ENCODE measurements at regions not wholly inside any gene's neighbourhood (a gene's known extent, or its start where the extent isn't known, plus 50 kb on each side); places are given as distances from the start of the nearest gene placed in this dataset.

DNA sequence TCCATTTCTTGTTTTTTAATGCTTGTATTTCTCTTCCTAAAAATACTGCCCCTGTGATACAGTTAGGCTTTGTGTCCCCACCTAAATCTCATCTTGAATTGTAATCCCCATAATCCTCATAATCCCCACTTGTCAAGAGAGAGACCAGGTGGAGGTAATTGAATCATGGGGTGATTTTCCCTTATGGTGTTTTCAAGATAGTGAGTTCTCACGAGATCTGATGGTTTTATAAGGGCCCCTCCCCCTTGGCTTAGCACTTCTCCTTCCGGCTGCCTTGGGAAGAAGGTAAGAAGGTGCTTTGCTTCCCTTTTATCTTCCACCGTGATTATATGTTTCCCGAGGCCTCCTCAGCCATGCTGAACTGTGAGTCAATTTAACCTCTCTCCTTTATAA is 227.4 kb downstream of the MAN2A1 start:
- no peak for DNase-seq

DNA sequence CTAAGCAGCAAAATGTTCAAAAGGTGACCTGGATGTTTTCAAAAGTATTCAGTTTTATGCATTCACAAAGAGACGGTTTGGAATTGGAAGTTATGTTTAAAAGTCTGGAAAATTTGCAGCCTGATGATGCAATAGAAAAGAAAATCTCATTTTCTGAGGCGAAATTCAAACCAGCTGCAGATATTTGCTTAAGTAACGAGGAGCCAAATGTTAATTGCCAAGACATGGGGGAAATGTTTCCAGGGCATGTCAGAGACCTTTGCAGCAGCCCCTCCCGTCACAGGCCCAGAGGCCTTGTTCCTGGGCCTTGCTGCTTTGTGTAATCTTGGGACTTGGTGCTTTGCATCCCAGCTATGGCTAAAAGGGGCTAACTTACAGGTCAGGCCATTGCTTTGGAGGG is 228.2 kb downstream of the MAN2A1 start:
- DNase-seq: no peak

DNA sequence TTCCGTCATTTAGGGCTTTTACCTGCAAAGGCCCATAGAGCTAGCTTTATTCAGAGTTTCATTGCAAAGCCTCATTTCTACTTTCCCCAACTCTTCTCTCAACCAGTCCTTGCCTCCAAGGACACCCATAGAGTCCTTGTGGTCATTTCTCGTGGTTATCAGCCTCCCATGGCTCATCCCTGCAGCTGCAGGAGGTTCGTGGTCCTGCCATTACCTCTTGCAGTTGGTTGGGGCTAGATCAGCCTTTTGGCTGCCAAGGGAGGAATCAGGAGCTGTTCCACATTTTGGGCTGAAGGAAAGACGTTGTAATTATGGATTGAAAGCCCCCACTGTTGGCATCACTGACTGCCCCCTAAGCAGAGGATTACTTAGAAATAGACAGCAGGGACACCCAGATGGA is 231.0 kb downstream of the MAN2A1 start:
- no peak for DNase-seq

DNA sequence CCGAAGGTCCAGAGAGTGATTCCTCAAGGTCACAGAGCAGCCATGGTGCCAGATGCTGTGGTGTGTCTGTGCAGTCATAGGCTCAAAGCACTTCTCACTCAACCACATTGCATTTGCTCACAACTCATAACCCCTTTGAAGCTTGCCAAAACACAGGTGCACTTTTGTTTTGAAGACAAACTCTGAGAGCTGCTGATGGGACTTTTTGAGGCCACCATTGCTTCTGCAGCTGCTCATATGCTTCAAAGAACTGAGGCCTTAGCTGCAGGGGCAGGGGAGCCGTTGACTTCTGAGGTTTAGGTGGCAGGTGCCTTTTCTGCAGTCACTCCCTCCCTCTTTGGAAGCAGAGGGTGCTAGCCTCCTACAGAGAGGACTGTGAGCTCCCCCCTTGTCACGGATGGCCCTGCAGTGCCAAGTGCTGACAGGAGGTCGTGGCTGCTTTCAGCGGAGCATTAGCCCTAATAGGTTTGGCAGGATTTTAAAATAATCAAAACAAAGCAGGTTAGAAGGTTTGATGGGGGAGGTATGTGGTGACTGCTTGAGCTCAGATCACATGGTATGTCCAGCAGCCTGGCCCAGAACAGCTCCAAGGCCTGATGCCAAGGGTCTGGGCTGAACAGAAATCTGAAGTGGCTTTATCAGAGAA is 232.1 kb downstream of the MAN2A1 start:
- DNase-seq: no peak

DNA sequence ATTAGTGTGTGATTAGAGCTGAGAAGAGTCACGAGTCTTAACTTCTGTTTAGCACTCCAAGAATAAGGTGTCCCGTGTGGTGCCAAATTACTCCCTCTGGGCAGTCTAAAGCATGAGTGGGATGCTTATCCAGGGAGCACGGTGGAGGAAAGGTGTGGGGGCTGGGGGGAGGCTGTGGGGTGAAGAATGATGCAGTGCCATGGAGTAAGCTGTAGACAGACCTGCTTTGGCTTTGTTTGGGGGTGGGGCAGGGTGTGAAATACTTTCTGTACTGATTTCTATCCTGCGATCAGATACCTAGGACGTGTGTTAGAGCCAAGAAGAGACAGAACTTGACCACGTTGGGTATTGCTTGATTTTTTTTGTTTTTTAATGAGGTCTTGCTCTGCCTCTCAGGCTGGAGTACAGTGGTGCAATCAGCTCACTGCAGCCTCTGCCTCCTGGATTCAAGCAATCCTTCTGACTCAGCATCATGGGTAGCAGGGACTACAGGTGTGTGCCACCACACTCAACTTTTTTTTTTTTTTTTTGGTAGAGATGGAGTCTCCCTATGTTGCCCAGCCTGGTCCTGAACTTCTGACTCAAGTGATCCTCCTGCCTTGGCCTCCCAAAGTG is 232.8 kb downstream of the MAN2A1 start:
- no peak for DNase-seq

DNA sequence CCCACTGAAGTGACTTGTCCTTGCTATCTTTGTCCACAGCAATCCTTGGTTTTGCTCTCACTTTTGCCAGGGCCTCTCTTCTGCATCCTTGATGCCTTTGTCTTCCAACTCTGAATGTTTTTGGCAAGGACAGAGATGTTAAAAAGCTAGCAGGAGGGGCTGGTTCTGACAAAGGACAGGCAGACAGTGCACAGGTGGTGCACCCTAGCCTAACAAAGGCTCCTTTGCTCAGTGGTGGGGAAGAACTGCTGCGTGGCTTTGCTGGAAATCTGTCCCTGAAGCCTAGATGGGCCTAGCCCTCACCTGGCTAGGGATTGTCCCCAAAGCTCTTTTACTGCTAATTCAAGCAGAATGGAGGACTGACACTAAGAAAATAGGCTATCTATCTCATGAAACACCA is 233.5 kb downstream of the MAN2A1 start:
- no peak for DNase-seq

DNA sequence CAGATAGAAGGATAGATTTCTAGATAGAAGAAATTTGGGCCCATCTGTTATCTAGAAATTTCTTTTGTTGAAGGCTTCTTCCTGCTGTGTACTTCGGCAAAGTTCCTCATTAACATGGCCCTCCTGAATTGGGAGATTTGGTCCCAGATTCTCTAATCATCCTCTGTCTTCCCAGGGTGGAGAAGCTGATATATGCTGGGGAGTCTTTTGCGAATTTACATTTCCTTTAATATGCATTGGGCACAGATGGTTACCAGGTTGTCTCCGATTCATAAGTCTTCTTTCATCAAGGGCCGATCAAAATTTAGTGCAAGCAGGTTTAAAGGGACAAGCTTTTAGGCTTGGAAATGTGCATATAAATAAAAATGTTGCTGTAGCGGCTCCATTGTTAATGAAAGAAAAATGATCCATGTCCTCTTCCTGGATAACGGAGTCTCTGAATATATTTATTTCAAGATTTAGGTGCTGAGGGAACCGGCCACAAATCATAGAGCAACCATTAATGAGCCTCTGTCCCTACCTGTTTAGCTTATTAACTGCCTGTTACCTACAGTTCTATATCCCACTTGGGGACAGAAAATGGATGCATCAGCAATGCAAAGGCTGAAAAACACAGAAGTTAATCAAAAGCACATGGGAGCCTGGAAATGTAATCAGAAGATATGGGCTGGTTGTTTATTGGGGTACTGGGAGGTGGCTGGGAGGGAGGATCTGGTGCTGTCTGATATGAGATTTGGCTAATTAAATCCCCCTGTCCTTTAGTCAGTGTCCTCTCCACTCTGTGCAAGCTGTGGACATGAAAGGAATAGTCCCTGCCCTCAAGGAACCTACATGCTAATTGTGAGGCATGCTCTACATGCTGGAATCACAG is 234.7 kb downstream of the MAN2A1 start:
- DNase-seq: no peak

DNA sequence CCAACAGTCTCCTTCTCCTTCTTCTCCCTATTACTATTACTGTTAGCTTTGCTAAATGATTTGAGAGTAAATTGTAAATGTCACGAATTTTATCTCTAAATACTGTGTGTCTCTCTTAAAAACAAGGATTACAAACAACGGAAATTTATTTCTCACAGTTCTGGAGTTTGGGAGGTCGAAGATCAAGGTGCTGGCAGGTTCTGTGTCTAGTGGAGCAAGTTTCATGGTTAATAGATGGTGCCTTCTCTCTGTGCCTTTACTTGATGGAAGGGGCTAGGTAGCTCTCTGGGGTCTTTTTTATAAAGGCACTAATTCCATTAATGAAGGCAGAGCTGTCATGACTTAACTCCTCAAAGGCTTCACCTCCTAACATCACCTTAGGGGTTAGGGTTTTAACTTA is 237.9 kb downstream of the MAN2A1 start:
- no peak for DNase-seq

DNA sequence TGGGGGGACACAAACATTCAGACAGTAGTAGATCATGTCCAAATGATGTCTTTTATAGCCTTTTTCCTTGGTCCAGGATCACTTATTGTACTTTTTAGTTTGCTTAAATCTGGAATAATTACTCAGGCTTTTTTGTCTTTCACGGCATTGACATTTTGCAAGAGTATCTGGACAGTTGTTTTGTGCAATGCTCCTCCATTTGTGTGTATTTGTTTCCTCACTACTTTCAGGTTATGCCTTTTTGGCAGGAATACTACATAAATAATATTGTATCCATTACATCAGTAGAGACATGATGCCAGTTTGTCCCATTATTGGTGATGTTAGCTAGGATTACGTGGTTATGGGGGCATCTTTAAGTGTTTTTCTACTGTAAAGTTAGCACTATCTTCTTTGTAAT is 238.3 kb downstream of the MAN2A1 start:
- no peak for DNase-seq

DNA sequence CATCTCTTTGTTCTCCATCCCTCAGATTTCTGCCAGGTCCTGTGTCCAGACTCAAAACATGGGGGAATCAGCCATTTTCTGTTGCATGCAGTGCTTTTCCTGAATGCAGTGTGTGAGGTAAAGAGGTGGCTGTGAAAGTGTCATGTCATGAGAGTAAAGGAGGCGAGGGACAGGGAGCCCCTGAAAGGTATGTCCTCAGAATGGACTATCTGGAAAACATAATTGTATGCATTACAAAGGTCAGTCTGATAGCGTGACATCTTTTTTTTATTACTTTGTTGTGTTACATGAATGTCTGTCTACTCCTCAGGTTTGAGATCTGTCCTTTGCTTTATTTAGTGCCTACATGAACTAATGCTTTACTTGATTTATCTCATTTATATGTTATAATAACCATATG is 239.1 kb downstream of the MAN2A1 start:
- no peak for DNase-seq

DNA sequence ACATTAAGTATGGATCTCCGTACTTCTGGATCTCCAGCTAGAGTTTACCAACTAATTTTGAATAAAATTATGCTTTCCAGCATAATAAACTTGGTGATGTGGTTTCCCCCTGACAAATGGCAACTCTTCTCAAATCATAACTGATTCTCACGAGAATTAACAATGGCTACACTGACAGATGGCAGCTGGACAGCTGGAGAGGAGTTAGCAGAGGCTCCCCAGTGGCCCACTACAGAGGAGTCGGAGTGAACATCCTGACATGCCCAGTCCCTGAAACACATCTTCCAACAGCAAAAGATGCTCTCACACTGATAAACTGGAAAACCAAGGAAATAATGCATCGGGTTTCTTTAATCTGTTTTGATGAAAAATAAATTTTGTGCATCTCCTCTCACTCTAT is 239.6 kb downstream of the MAN2A1 start:
- DNase-seq: no peak

DNA sequence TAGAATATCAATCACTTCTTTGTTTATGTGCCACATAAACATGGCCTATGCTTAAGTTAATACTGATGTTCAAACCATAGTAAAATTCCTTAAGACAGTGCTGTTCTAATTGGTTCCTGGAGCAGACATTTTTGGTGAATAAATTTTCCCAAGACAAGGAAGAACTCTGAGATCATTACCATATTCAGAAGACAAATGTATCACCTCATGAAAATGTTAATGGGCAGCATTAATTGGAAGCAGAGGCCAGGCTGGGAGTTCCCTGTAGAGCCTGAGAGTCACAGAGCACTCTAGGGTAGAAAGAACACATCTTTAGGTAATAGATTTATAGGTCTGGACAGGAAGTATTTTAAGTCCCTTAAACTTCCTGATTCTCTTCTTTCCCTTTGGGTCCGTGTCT is 240.2 kb downstream of the MAN2A1 start:
- DNase-seq: no peak

DNA sequence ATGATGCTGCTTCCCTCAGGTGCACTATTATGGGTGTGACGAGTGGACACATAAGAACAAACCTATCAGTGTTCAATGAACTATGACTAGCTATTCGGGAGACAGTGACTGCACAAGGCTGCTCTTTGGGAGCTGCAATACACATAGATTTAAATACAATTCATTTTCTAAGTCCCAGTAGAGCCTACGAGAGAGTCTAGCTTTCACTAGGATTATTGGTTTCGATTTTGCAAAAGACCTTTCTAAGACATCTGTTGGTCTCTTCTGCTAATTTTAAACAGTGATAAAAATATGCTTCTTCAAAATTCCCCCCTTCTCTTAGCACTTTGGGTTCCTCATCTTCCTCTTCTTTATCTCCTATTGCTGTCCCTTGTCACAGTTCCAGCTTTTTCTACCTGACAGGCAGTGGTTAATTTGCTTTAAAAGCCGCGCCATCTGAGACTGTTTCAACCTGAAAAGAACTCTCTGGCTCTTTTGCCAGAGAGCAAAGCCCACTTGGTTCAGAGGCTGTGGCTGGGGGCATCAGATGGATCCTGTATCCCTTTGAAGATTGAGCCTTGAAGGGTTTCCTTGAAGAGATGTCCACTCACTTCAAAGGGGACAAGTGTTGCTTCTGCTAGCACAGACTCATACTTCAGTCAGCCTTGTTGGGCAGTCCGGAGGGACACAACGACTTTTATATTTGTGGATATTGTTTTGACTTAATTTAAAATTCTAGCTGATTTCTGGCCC is 241.5 kb downstream of the MAN2A1 start:
- no peak for DNase-seq

DNA sequence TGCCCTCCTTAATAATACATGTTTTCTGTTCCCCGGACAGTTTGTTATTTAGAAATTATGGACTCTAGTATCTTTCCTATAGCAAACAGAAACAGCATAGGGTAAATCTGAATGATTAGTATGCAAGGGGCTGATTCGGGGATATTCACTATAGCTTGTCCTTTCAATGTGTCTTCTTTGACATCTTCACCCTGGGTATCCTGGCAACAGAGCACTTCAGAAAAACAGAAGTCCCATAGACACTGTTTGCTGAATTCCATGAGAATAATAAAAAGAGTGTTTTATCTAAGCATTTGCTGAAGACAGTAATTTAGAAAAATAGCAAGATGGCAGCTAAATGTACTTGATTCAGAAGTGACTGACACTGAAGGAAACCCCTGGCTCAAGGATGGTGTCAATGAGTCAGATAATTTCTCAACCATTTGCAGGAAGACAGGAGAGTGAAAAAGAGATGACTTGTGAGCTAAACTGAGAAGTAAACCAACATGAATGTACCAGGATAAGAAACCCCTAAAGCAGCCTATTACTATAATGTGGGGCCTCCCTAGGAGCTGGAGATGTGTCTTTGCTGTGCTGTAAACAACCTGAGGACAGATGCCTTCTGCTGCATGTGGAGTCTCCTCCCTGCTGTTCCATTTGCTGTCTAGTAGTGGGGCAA is 246.2 kb downstream of the MAN2A1 start:
- no peak for DNase-seq

DNA sequence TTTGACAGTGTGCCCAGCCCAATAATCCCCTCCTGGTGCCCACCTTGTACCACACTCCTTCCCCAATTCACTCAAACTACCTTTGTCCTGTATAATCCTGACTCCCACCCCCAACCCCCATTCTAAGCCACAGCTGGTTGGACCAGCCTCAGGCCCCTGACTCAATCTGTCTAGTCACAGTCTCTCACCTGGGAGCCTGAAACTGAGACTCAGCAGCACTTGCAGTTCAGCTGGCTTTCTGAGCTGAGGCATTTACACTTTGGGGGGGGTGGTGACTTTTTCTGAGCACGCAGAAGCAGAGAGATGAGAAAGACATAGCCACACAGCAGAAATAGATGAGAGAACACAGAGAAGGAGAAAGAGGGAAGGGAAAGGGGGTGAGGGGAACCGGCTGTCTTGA is 247.3 kb downstream of the MAN2A1 start:
- DNase-seq: no peak

DNA sequence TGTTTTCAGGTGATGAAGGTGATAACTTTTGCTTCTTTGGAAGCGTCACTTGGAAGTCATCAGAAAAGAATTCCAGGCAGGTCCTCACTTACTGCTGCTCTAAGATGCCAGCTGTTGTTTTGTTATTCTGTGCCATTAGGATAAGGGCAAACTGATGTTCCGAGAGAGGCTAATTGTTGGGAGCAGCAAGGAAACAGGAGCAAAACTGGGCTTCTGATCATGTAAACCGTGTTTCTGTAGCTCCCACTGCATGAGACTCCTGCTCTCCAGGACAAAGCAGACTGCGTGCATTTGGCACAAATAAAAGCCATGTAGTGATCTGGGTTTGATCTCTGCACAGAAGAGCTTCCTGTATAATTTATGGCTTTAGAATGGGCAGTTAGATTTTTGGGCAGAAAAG is 248.2 kb downstream of the MAN2A1 start:
- DNase-seq: no peak

DNA sequence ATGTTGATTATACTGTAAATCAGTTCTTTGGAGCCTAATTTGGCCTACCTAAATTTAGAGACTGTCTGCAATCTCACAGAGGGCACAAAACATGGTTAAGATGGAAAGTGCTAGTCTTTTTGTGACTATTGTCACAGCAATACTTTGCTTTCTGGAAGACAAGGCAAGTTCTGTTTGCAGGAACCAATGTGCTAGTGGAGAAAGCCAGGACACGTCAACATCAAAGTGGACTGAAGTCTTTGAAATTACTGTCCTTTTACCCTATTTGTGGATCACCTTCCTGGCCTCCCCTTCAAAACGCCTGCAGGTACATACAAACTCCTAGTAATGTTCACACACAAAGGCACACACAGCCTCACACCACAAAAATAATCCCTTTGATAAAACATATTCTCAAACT is 248.7 kb downstream of the MAN2A1 start:
- no peak for DNase-seq

DNA sequence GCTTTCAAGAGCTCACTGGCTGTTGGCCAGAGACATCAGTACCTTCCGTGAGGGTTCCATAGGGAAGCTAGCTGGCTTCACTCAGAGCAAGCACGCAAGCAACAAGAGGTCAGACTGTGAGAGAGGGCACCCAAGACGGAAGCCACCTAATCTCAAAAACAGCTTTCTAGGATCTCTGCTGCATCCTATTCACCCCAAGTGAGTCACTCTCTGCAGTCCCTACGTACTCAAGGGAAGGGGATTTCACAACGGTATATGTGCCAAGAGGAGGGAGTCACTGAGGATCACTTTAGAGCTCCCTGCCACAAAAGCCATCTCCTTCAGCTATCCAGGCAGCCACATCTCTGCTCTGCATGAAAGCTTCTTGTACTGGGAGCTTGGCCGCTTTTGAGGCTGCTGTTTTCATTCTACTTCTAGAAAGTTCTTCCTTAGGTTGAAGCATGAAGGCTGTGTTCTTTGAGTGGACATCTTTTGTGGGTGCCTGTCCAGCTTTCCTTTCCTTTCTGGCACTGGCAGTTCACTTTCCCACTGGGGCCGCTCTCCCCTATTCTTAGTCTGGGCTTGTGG is 249.5 kb downstream of the MAN2A1 start:
- DNase-seq: peak; percentile 74

DNA sequence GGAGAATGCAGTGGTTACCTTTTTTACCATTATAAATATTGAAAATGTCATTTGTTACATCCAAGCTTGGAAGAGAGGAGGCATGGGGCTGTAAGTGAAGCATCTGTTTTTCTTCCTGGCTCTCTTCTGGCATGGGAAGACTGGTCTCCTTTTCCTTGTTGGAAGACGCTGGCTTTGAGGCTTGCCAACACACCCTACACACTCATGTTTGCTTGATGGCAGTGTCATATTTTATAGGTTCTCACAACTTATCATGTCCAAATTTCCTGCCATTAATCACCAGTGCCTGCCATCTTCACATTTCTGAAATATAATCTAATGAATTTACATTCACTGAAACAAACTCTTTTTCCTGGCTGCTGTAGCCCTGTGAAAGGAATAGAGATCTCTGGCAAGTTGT is 252.9 kb downstream of the MAN2A1 start:
- no peak for DNase-seq

DNA sequence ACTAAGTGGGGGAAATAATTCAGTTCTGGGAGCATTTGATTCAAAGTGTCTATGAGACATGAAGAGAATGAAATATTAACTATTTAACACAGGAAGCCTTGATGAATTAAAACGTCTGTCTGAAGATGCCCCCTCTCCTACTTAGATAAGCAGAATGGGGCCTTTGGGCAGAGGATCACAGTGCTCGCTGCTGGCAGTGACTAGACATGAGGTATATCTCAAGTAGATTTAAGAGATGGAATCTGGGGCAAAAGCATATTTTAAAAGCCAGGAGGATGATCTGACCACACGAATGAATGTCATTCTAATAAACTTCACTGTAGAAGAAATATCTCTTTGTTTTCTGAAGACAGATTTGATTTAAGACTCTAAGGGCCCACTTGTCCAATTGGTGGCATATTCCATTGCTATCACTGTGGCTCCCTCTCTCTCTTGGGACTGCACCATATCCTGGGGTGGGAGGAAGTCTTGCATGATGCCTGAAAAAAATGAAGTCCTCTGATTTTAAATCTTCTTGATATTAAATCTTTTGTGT is 254.0 kb downstream of the MAN2A1 start:
- no peak for DNase-seq

DNA sequence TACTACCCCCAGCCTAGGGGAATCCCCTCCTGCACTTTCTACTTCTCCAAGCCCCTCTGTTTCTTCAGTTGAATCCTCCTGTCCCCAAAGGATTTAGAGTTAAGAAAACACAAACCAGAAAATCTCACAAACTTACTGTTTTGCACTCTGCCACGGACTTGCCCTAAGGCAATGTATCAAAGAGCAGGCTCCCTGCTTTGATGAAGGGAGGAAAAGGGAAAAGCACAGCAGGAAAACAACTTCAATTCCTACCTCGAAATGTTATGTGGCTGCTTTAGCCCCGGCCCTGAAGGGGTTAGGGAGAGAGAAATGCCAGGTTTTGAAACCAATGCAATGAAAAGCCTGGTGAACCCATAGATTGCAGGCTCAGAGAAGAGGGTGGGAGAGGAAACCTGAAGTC is 254.7 kb downstream of the MAN2A1 start:
- DNase-seq: no peak

DNA sequence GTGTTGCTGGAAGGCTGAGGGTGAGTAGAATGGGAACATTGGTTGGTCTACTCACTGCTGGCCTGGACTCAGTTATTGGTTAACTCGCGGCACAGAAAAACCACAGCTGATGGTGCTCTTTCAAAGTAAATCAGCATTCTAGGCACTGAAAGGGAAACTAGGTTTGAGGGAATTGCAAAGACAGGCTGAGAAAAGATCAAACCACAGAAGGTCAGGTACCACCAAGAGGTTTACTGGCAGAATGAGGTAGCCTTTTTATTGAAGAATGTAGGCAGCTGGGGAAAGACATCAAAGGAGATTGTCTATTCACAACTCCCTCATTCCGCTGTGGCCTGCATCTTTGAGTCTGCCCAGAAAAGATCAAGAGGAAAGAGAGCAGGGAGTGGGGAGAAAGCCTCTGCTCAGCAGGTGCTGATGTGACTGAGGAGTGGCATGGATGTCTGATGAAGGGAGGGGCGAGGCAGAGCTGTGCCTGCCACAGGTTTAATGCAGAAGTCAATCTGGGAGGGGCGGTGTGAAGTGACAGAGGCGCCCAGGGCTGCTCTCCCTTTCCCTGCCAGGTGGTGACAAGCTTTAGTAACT is 255.5 kb downstream of the MAN2A1 start:
- no peak for DNase-seq
